Activated CD4-positive, alpha-beta memory T cell treated with anti-CD3 and anti-CD28 coated beads for 36 hours (primary cell): ENCODE measurements at regions not wholly inside any gene's neighbourhood (a gene's known extent, or its start where the extent isn't known, plus 50 kb on each side); places are given as distances from the start of the nearest gene placed in this dataset.
"Not testable (repeated sequence)": the region's sequence is repeated elsewhere in the genome, so short reads cannot be mapped to it uniquely, and the experiment has no call there.

Source experiments
- CTCF ChIA-PET: fragments of 350-600 bp; sonication (Branson Sonifier 250); formaldehyde crosslinking; loops from one replicate; lab custom pipeline; 2021; ENCODE audit warnings: antibody characterized with exemption, inconsistent platforms; lab: Charles Lee
- POLR2A ChIA-PET: fragments of 350-600 bp; sonication (Branson Sonifier 250); formaldehyde crosslinking; loops from one replicate; lab custom pipeline; 2021; ENCODE audit warnings: antibody characterized with exemption; lab: Charles Lee
- DNase-seq: peaks from one replicate; pipeline ENCODE4 v3.0.0-alpha.2; 2020
- H3K27ac Mint-ChIP-seq: one replicate; pipeline ENCODE4 v1.8.0; 2021; ENCODE audit warnings: mixed read lengths
- H3K27me3 Mint-ChIP-seq: one replicate; pipeline ENCODE4 v1.8.0; 2021; ENCODE audit warnings: mixed read lengths
- H3K36me3 Mint-ChIP-seq: one replicate; pipeline ENCODE4 v1.8.0; 2021; ENCODE audit warnings: mixed read lengths
- H3K4me1 Mint-ChIP-seq: one replicate; pipeline ENCODE4 v1.8.0; 2021; ENCODE audit warnings: low read depth, mixed read lengths
- H3K4me3 Mint-ChIP-seq: one replicate; pipeline ENCODE4 v1.8.0; 2021; ENCODE audit warnings: mild to moderate bottlenecking, mixed read lengths
- H3K9me3 Mint-ChIP-seq: one replicate; pipeline ENCODE4 v1.8.0; 2021; ENCODE audit warnings: mixed read lengths
- intact Hi-C: fragments of 100-400 bp; cut with micrococcal nuclease; formaldehyde crosslinking; loops from one replicate; pipeline ENCODE4 v1.15.1; 2023

GRCh38 chr2:209141818-209142217, 282.0 kb upstream of the MAP2 start:
- no peak overlapping the region for H3K27ac Mint-ChIP-seq
- H3K4me1 Mint-ChIP-seq: no peaks in the 10 kb centered on the region
- H3K9me3 Mint-ChIP-seq: no peaks in the 10 kb centered on the region
- H3K27me3 Mint-ChIP-seq: no peaks in the 10 kb centered on the region
- ChIA-PET CTCF (no interaction called here), POLR2A (no interaction called here)
- no peaks in the 10 kb centered on the region for H3K36me3 Mint-ChIP-seq
- intact Hi-C loops: no loop called here
- H3K4me3 Mint-ChIP-seq: no peak overlapping the region
- DNase-seq: no peak

- H3K9me3 Mint-ChIP-seq, POLR2A ChIA-PET, H3K27me3 Mint-ChIP-seq, CTCF ChIA-PET, H3K36me3 Mint-ChIP-seq, DNase-seq, H3K27ac Mint-ChIP-seq, intact Hi-C loops, H3K4me3 Mint-ChIP-seq, H3K4me1 Mint-ChIP-seq: not testable (repeated sequence)
Measured at GRCh38 chr2:209145220-209145691, 278.6 kb upstream of the MAP2 start.

- CTCF ChIA-PET: no interaction called here
- no peak overlapping the region for H3K4me3 Mint-ChIP-seq
- DNase-seq: no peak
- intact Hi-C loops: no loop called here
- H3K4me1 Mint-ChIP-seq: no peaks in the 10 kb centered on the region
- H3K27me3 Mint-ChIP-seq: no peaks in the 10 kb centered on the region
- no peaks in the 10 kb centered on the region for H3K36me3 Mint-ChIP-seq
- POLR2A ChIA-PET: interaction anchor here (0.6 kb wide), 1 partner anchor 1192 kb away, joined by 3 read pairs; no protein-coding TSS in a partner anchor
- H3K9me3 Mint-ChIP-seq: no peaks in the 10 kb centered on the region
- H3K27ac Mint-ChIP-seq: no peak overlapping the region
Measured at GRCh38 chr2:209145941-209146681, 277.7 kb upstream of the MAP2 start.

DNA sequence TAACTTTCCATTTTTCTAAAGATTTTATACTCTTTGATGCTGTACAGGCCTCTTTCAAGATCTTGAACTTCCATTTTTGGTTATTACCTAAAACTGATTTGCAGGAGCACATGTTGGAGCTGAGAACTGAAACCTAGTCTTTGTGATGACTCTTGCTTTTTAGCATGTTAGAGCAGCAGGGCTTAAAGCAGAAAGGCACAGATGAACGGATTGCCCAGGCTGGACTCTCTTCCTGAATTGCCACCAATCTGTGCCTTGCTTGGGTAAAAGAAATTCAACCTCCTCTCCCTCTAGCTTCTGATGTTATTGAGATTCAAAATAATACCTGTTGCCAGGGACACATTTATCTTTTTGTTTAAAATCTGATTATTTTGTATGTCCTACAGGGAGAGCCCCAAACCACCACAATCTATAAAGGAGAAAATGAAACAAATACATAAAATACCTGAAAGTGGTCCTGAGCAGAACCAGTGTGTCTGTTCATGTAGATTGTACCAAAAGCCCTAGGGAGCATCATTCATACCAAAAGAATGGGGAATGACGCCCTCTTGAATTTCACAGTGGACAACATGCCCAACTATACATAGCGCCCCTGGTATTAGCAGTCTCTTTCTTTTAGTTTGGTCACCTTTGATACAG, 277.0 kb upstream of the MAP2 start:
- Mint-ChIP-seq H3K4me3 (no peak overlapping the region), H3K27me3 (no peaks in the 10 kb centered on the region), H3K9me3 (no peaks in the 10 kb centered on the region), H3K27ac (no peak overlapping the region), H3K36me3 (no peaks in the 10 kb centered on the region), H3K4me1 (no peaks in the 10 kb centered on the region)
- CTCF ChIA-PET: no interaction called here
- no peak for DNase-seq
- POLR2A ChIA-PET: interaction anchor here (0.6 kb wide), 1 partner anchor 1193 kb away, joined by 3 read pairs; no protein-coding TSS in a partner anchor
- intact Hi-C loops: no loop called here

DNA sequence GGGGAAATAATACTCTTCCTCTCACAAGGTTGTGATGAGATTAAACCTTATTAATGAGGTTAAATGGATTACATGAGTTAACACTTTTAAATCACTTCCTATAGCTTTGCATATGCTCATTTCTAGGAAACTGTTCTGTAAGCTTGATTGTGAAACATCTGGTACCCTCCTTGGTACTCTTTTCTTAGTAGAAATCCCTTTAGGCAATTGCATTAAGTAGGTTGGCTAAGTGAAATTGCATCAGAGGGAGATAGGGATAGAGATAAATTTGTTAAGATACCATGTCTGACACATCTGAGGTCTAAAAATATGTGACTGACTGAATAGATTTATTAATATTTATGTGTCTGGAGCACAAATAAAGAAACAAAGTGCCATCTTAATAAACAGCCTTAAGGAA, 275.9 kb upstream of the MAP2 start:
- Mint-ChIP-seq H3K4me3 (no peak overlapping the region), H3K36me3 (no peaks in the 10 kb centered on the region), H3K27ac (no peak overlapping the region), H3K9me3 (no peaks in the 10 kb centered on the region), H3K4me1 (no peaks in the 10 kb centered on the region), H3K27me3 (no peaks in the 10 kb centered on the region)
- CTCF ChIA-PET: interaction anchor here (0.6 kb wide), 1 partner anchor 68 kb away, joined by 4 read pairs; no protein-coding TSS in a partner anchor
- POLR2A ChIA-PET: no interaction called here
- DNase-seq: no peak
- intact Hi-C loops: no loop called here

DNA sequence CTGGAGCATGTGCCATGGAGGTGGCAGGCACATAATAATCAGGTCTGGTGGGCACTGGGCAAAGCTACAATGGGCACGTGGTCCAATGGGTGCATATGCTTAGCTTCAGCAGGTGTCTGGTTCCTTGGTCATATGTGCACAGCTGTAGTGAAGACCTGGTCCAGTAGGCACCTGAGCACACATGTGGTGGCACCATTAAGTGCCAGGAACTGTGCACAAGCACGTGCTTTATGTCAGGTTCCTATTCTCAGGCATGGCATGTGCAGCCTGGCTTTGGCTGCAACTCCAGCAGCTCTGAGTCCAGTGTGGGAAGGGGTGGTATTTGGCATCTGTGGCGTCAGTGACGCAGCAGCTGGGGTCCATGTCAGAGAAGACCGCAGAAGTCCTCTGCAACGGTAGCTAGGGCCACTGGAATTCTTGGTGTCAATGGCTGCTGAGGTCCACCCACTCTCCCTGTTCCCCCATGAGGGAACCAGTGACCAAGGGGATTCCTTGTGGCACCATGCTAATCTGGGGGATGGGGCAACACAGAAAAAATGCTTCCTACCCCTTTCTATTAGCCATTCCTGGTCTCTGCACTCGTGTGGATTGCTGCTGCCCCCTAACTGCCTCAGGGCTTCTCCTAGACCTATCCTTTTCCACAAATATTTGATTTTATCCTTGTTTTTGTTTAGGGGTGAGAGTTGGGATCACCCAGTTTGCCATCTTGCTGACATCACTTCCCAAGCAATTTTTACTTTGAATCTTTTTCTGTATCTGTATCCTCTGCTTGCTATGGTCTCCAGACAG, 262.9 kb upstream of the MAP2 start:
- POLR2A ChIA-PET: no interaction called here
- Mint-ChIP-seq H3K27ac (no peak overlapping the region), H3K4me3 (no peak overlapping the region), H3K9me3 (peaks cover 2% of the 10 kb centered on the region), H3K27me3 (no peaks in the 10 kb centered on the region), H3K36me3 (no peaks in the 10 kb centered on the region), H3K4me1 (no peaks in the 10 kb centered on the region)
- intact Hi-C loops: no loop called here
- CTCF ChIA-PET: no interaction called here
- no peak for DNase-seq

- H3K4me1 Mint-ChIP-seq: no peaks in the 10 kb centered on the region
- no peak overlapping the region for H3K4me3 Mint-ChIP-seq
- CTCF ChIA-PET: no interaction called here
- intact Hi-C loops: no loop called here
- H3K36me3 Mint-ChIP-seq: no peaks in the 10 kb centered on the region
- DNase-seq: no peak
- peaks cover 2% of the 10 kb centered on the region for H3K9me3 Mint-ChIP-seq
- H3K27ac Mint-ChIP-seq: no peak overlapping the region
- no peaks in the 10 kb centered on the region for H3K27me3 Mint-ChIP-seq
- POLR2A ChIA-PET: no interaction called here
Measured at GRCh38 chr2:209162129-209162528, 261.7 kb upstream of the MAP2 start.

GRCh38 chr2:209181984-209182383, 241.9 kb upstream of the MAP2 start:
- Mint-ChIP-seq H3K4me1 (no peaks in the 10 kb centered on the region), H3K9me3 (peaks cover 18% of the 10 kb centered on the region), H3K36me3 (no peaks in the 10 kb centered on the region), H3K27me3 (no peaks in the 10 kb centered on the region), H3K27ac (no peak overlapping the region), H3K4me3 (no peak overlapping the region)
- intact Hi-C loops: no loop called here
- CTCF ChIA-PET: no interaction called here
- no peak for DNase-seq
- POLR2A ChIA-PET: no interaction called here

GRCh38 chr2:209186886-209187285, 237.0 kb upstream of the MAP2 start:
- H3K4me1 Mint-ChIP-seq, H3K27me3 Mint-ChIP-seq, CTCF ChIA-PET: not testable (repeated sequence)

GRCh38 chr2:209189893-209190292, 234.0 kb upstream of the MAP2 start:
- intact Hi-C loops: no loop called here
- DNase-seq: no peak
- no peak overlapping the region for H3K27ac Mint-ChIP-seq
- peaks cover 2% of the 10 kb centered on the region for H3K9me3 Mint-ChIP-seq
- ChIA-PET POLR2A (no interaction called here), CTCF (interaction anchor here (0.6 kb wide), 2 partner anchors 32 to 889 kb away, joined by 3 to 4 read pairs; no protein-coding TSS in a partner anchor)
- no peaks in the 10 kb centered on the region for H3K36me3 Mint-ChIP-seq
- no peaks in the 10 kb centered on the region for H3K27me3 Mint-ChIP-seq
- H3K4me3 Mint-ChIP-seq: no peak overlapping the region
- H3K4me1 Mint-ChIP-seq: no peaks in the 10 kb centered on the region

More at GRCh38 chr2:209186886-209187285, 237.0 kb upstream of the MAP2 start:
- intact Hi-C loops, H3K36me3 Mint-ChIP-seq, H3K27ac Mint-ChIP-seq, POLR2A ChIA-PET, DNase-seq, H3K9me3 Mint-ChIP-seq, H3K4me3 Mint-ChIP-seq: not testable (repeated sequence)

DNA sequence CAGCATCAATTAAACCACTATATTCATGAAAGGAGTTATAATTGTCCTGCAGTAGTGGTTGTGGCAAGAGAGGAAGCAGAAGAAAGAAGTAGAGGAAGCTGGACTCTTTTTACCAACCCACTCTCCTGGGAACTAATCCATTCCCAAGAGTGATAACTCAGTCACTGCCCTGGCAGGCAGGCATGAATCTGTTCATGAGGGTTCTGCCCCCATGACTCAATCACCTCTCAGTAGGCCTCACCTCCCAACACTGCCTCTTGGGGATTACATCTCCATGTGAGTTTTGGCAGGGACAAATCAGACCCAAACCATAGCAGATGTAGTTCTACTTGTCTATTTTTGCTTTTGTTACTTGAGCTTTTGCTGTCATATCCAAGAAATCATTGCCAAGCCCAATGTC, 232.7 kb upstream of the MAP2 start:
- CTCF ChIA-PET: no interaction called here
- Mint-ChIP-seq H3K36me3 (no peaks in the 10 kb centered on the region), H3K27me3 (no peaks in the 10 kb centered on the region), H3K27ac (no peak overlapping the region), H3K4me1 (no peaks in the 10 kb centered on the region), H3K9me3 (peaks cover 4% of the 10 kb centered on the region), H3K4me3 (no peak overlapping the region)
- POLR2A ChIA-PET: no interaction called here
- intact Hi-C loops: no loop called here
- DNase-seq: no peak

- POLR2A ChIA-PET: no interaction called here
- no peak overlapping the region for H3K27ac Mint-ChIP-seq
- CTCF ChIA-PET: no interaction called here
- no peak for DNase-seq
- no peaks in the 10 kb centered on the region for H3K4me1 Mint-ChIP-seq
- H3K4me3 Mint-ChIP-seq: no peak overlapping the region
- H3K27me3 Mint-ChIP-seq: no peaks in the 10 kb centered on the region
- intact Hi-C loops: no loop called here
- no peaks in the 10 kb centered on the region for H3K36me3 Mint-ChIP-seq
- H3K9me3 Mint-ChIP-seq: peaks cover 9% of the 10 kb centered on the region
Measured at GRCh38 chr2:209194717-209195116, 229.1 kb upstream of the MAP2 start.
